Smooth muscle cell (in vitro differentiated cells): ENCODE measurements at regions not wholly inside any gene's neighbourhood (a gene's known extent, or its start where the extent isn't known, plus 50 kb on each side); places are given as distances from the start of the nearest gene placed in this dataset.

Experiments used
- DNase-seq: peaks from one replicate; lab custom pipeline; 2025; ENCODE audit not compliant: unreplicated experiment; lab: John Stamatoyannopoulos, UW
- H2AFZ ChIP-seq: fragments of 200-600 bp; sonication (generic); 2 replicates; pipeline ENCODE4 v1.6.0; 2016; ENCODE audit warnings: antibody characterized with exemption, low read depth, mild to moderate bottlenecking
- H3F3A ChIP-seq: fragments of 200-600 bp; sonication (generic); 2 replicates; pipeline ENCODE4 v1.6.0; 2017; ENCODE audit warnings: antibody characterized with exemption, low read depth
- H3K27ac ChIP-seq: fragments of 200-600 bp; sonication (generic); 2 replicates; pipeline ENCODE4 v1.5.1; 2016; ENCODE audit warnings: low read depth, mild to moderate bottlenecking
- H3K27me3 ChIP-seq: fragments of 200-600 bp; sonication (generic); 2 replicates; pipeline ENCODE4 v1.6.1; 2016; ENCODE audit warnings: low read depth, mild to moderate bottlenecking
- H3K36me3 ChIP-seq: fragments of 200-600 bp; sonication (generic); 2 replicates; pipeline ENCODE4 v1.5.1; 2016; ENCODE audit warnings: low read depth
- H3K4me1 ChIP-seq: fragments of 200-600 bp; sonication (generic); 2 replicates; pipeline ENCODE4 v1.5.1; 2016; ENCODE audit warnings: low read depth
- H3K4me2 ChIP-seq: fragments of 200-600 bp; sonication (generic); 2 replicates; pipeline ENCODE4 v1.6.0; 2016; ENCODE audit warnings: mild to moderate bottlenecking
- H3K4me3 ChIP-seq: fragments of 200-600 bp; sonication (generic); 2 replicates; pipeline ENCODE4 v1.5.1; 2016; ENCODE audit warnings: mild to moderate bottlenecking
- H3K79me2 ChIP-seq: fragments of 200-600 bp; sonication (generic); 2 replicates; pipeline ENCODE4 v1.6.0; 2016; ENCODE audit warnings: low read depth, mild to moderate bottlenecking
- H3K9ac ChIP-seq: fragments of 200-600 bp; sonication (generic); 2 replicates; pipeline ENCODE4 v1.6.0; 2016; ENCODE audit warnings: low read depth
- H3K9me3 ChIP-seq: fragments of 200-600 bp; sonication (generic); replicated peaks from 2 replicates; pipeline ENCODE4 v1.5.1; 2016; ENCODE audit warnings: low read depth
- H4K20me1 ChIP-seq: fragments of 200-600 bp; sonication (generic); 2 replicates; pipeline ENCODE4 v1.6.0; 2016; ENCODE audit warnings: low read depth
- CTCF ChIP-seq: fragments of 200-600 bp; sonication (generic); IDR thresholded peaks from 2 replicates; pipeline ENCODE4 v1.5.1; 2017; ENCODE audit warnings: borderline replicate concordance, mild to moderate bottlenecking, antibody characterized with exemption; ENCODE audit not compliant: insufficient read depth, poor library complexity, severe bottlenecking
- WGBS: methylation state at CpG from one replicate; pipeline ENCODE4 v1.1.7; 2016; ENCODE audit warnings: low lambda C conversion rate; 5-methylcytosine and 5-hydroxymethylcytosine counted together

DNA sequence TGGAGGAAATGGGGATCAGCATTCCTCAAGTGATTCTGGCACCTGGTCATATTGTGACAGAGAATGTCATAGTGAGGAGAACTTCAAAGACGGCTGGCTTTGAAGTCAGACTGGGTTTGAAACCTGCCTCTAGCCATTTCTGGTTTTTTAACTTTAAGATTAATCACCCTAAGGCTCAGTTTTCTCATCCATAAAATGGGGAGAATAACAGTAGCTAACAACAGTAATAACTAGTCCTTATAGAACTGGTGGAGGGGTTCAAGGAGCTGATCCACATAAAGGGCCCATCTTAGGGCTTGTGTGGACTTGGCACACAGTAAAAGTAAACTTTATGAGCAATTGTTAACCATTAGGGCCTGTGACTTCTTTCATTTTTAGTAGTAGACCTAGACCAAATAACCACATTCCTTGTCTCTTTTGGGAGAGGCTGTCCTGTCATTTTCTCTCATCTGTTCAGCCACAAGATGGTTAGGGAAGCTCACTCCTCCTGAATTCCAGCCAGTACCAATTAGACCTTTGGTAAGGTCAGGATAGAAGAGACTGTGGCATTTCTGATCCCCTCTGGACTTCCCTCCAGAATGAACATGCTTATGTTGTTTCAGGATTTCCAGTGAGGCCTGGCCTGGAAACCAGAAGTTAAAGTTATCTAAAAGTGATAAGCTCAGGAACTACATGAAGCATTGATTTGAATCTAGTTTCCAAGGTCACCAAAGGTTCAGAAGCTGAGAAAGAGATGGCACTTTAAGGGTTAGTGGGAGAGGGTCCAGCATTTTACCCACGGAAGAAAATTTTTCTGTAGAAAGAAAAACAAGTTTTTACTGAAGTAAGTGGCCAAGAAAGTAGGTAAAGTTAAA, 159.3 kb upstream of the DPH6 start:
- H3K27ac ChIP-seq = no peak overlapping the region
- H2AFZ ChIP-seq = peak overlapping the region; percentile 12
- WGBS = 66% methylated on average over 2 of the region's 2 CpGs

GRCh38 chr15:35705884-35706585, 160.1 kb upstream of the DPH6 start:
- no peak for DNase-seq
- Histone ChIP-seq H3K4me3 (no peak overlapping the region), H4K20me1 (no peaks in the 10 kb centered on the region), H3K9ac (no peak overlapping the region), H3K9me3 (no peaks in the 10 kb centered on the region), H3K36me3 (no peaks in the 10 kb centered on the region), H3K79me2 (no peaks in the 10 kb centered on the region), H2AFZ (peak overlapping the region; percentile 12), H3K27ac (no peak overlapping the region), H3K27me3 (no peaks in the 10 kb centered on the region), H3F3A (peaks cover 15% of the 10 kb centered on the region), H3K4me2 (peak overlapping the region; percentile 27), H3K4me1 (peaks cover 8% of the 10 kb centered on the region)
- 17% methylated on average over 4 of the region's 4 CpGs for WGBS
- TF ChIP-seq CTCF = no peak

More for the DNA sequence above, 159.3 kb upstream of the DPH6 start:
- Histone ChIP-seq H3K4me1 (peaks cover 8% of the 10 kb centered on the region), H3K9ac (no peak overlapping the region), H3K4me2 (peak overlapping the region; percentile 27), H3K27me3 (no peaks in the 10 kb centered on the region), H4K20me1 (no peaks in the 10 kb centered on the region), H3K4me3 (no peak overlapping the region), H3F3A (peaks cover 15% of the 10 kb centered on the region), H3K9me3 (no peaks in the 10 kb centered on the region), H3K36me3 (no peaks in the 10 kb centered on the region), H3K79me2 (no peaks in the 10 kb centered on the region)
- TF ChIP-seq CTCF = no peak
- no peak for DNase-seq

DNA sequence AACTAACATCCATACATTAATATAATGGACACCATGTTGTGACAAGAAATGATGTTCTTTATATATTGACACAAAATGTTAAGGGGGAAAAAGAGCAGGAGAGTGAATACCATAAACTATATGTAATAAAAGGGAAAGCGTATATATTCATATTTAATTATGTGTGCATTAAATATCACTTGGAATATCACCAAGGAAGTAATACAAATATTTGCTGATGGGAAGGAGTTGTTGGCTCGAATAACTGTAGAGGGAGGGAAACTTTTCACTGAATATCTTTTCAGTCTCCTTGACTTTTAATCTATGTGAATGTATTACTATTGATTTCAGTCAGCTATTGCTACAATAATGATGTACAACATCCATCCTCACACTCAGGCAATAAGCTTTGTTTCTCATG, 167.0 kb upstream of the DPH6 start:
- H3K27me3 ChIP-seq = no peaks in the 10 kb centered on the region
- H3K27ac ChIP-seq = no peak overlapping the region
- H2AFZ ChIP-seq = no peak overlapping the region
- H3K79me2 ChIP-seq = no peaks in the 10 kb centered on the region
- H3K9me3 ChIP-seq = no peaks in the 10 kb centered on the region
- no peak overlapping the region for H3K4me2 ChIP-seq
- 96% methylated on average over 2 of the region's 2 CpGs for WGBS
- DNase-seq = no peak
- H3K36me3 ChIP-seq = no peaks in the 10 kb centered on the region
- no peaks in the 10 kb centered on the region for H4K20me1 ChIP-seq
- no peaks in the 10 kb centered on the region for H3F3A ChIP-seq
- no peak overlapping the region for H3K4me3 ChIP-seq
- no peaks in the 10 kb centered on the region for H3K4me1 ChIP-seq
- no peak for TF ChIP-seq CTCF
- no peak overlapping the region for H3K9ac ChIP-seq
